GM18520 (cell line): ENCODE measurements at regions not wholly inside any gene's neighbourhood (a gene's known extent, or its start where the extent isn't known, plus 50 kb on each side); places are given as distances from the start of the nearest gene placed in this dataset.
A peak's percentile ranks its signal among the peaks of the same experiment; 100 is the strongest.

Experiments used
- ATAC-seq: cut with Tn5 transposase; IDR thresholded peaks from one replicate; pipeline ENCODE4 v1.9.1; 2021; ENCODE audit not compliant: unreplicated experiment

GRCh38 chr1:80731241-80731894, 1069.4 kb upstream of the ADGRL2 start:
- ATAC-seq = no peak

GRCh38 chr1:80722611-80723010, 1078.1 kb upstream of the ADGRL2 start:
- no peak for ATAC-seq

GRCh38 chr1:80706526-80706925, 1094.2 kb upstream of the ADGRL2 start:
- ATAC-seq = no peak

GRCh38 chr1:80678438-80678837, 1122.3 kb upstream of the ADGRL2 start:
- ATAC-seq = no peak

- no peak for ATAC-seq
Measured at GRCh38 chr1:80675454-80675853, 1125.3 kb upstream of the ADGRL2 start.

GRCh38 chr1:80673935-80674597, 1126.7 kb upstream of the ADGRL2 start:
- no peak for ATAC-seq

- ATAC-seq = no peak
Measured at GRCh38 chr1:80668372-80668771, 1132.4 kb upstream of the ADGRL2 start.

- ATAC-seq = peak; percentile 65
Measured at GRCh38 chr1:80666073-80666472, 1134.7 kb upstream of the ADGRL2 start.

- ATAC-seq = no peak
Measured at GRCh38 chr1:80659161-80659560, 1141.6 kb upstream of the ADGRL2 start.

GRCh38 chr1:80657707-80658106, 1143.0 kb upstream of the ADGRL2 start:
- no peak for ATAC-seq

GRCh38 chr1:80657044-80657643, 1143.6 kb upstream of the ADGRL2 start:
- no peak for ATAC-seq

GRCh38 chr1:80656641-80657040, 1144.1 kb upstream of the ADGRL2 start:
- ATAC-seq = peak; percentile 48

GRCh38 chr1:80656014-80656636, 1144.6 kb upstream of the ADGRL2 start:
- ATAC-seq = peak; percentile 78

GRCh38 chr1:80646053-80646452, 1154.7 kb upstream of the ADGRL2 start:
- no peak for ATAC-seq

GRCh38 chr1:80645621-80646020, 1155.1 kb upstream of the ADGRL2 start:
- peak; percentile 44 for ATAC-seq

- ATAC-seq = peak; percentile 36
Measured at GRCh38 chr1:80640978-80641377, 1159.8 kb upstream of the ADGRL2 start.

- peak; percentile 97 for ATAC-seq
Measured at GRCh38 chr1:80639777-80640533, 1160.8 kb upstream of the ADGRL2 start.

GRCh38 chr1:80633947-80634706, 1166.6 kb upstream of the ADGRL2 start:
- ATAC-seq = no peak

- no peak for ATAC-seq
Measured at GRCh38 chr1:80632284-80632683, 1168.5 kb upstream of the ADGRL2 start.

- no peak for ATAC-seq
Measured at GRCh38 chr1:80629304-80629837, 1171.4 kb upstream of the ADGRL2 start.
